ENCODE measurements at regions not wholly inside any gene's neighbourhood (a gene's known extent, or its start where the extent isn't known, plus 50 kb on each side); places are given as distances from the start of the nearest gene placed in this dataset.

GRCh38 chr13:90108547-90108946 lies 1238.9 kb upstream of the MIR17HG start:
- TF ChIP-seq CTCF (conservative IDR thresholded peaks at IDR 0.05; ENCODE audit: low read depth in 2 of 2): no peak
- TF ChIP-seq EZH2 (IDR thresholded peaks at IDR 0.05; ENCODE audit: low read depth, unreplicated experiment): no peak
- no peak for TF ChIP-seq REST (IDR thresholded peaks at IDR 0.05; ENCODE audit: unreplicated experiment)
- no peak for TF ChIP-seq POLR2AphosphoS5 (IDR thresholded peaks at IDR 0.05; ENCODE audit: low read depth)
- TF ChIP-seq EZH2phosphoT487 (IDR thresholded peaks at IDR 0.05; ENCODE audit: unreplicated experiment): no peak
- TF ChIP-seq NANOG (IDR thresholded peaks at IDR 0.05; ENCODE audit: borderline replicate concordance): no peak

All from GM23338 (cell line).